SJCRH30 (cell line): ENCODE measurements at regions not wholly inside any gene's neighbourhood (a gene's known extent, or its start where the extent isn't known, plus 50 kb on each side); places are given as distances from the start of the nearest gene placed in this dataset.

Experiments
- DNase-seq, 2 experiments: peaks; one replicate each; pipeline ENCODE4 v3.0.0-alpha.2; 2015 to 2020
- H3K27ac ChIP-seq: fragments of 250-450 bp; sonication (Bioruptor Pico); 2 replicates; pipeline ENCODE4 v1.5.1; 2020; ENCODE audit warnings: mild to moderate bottlenecking, moderate library complexity
- H3K27me3 ChIP-seq: fragments of 250-450 bp; sonication (Bioruptor Pico); 2 replicates; pipeline ENCODE4 v1.5.1; 2020; ENCODE audit warnings: mild to moderate bottlenecking, moderate library complexity
- H3K36me3 ChIP-seq: fragments of 250-450 bp; sonication (Bioruptor Pico); 2 replicates; pipeline ENCODE4 v1.5.1; 2020; ENCODE audit warnings: mild to moderate bottlenecking, moderate library complexity
- H3K4me1 ChIP-seq: fragments of 250-450 bp; sonication (Bioruptor Pico); 2 replicates; pipeline ENCODE4 v1.5.1; 2020; ENCODE audit warnings: mild to moderate bottlenecking, moderate library complexity
- H3K4me3 ChIP-seq: fragments of 250-450 bp; sonication (Bioruptor Pico); 2 replicates; pipeline ENCODE4 v1.5.1; 2020; ENCODE audit warnings: mild to moderate bottlenecking, moderate library complexity
- H3K9me3 ChIP-seq: fragments of 250-450 bp; sonication (Bioruptor Pico); replicated peaks from 2 replicates; pipeline ENCODE4 v1.5.1; 2020; ENCODE audit warnings: mild to moderate bottlenecking, moderate library complexity

DNA sequence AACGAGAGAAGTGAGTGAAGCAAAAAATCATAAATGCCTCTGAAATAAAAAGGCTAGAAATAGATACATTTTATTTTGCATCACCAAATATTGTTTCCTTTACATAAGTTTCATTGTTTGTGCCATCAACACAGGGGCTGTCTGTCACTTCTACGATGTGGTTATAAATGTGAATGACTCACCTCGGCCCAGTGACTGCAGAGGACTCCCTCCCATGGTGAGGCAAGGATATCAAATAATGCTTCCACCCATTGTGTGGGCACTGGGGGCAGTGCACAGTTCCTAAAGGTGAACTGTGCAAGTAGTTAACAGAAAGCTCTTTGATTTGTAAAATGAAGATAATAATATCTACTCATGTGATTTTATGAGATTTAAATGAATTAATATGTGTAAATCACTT lies 230.3 kb upstream of the NEIL3 start:
- no peaks in the 10 kb centered on the region for H3K36me3 ChIP-seq
- H3K4me1 ChIP-seq: no peaks in the 10 kb centered on the region
- H3K9me3 ChIP-seq: no peaks in the 10 kb centered on the region
- no peaks in the 10 kb centered on the region for H3K27me3 ChIP-seq
- no peak overlapping the region for H3K27ac ChIP-seq
- H3K4me3 ChIP-seq: no peak overlapping the region
- DNase-seq: no peak

DNA sequence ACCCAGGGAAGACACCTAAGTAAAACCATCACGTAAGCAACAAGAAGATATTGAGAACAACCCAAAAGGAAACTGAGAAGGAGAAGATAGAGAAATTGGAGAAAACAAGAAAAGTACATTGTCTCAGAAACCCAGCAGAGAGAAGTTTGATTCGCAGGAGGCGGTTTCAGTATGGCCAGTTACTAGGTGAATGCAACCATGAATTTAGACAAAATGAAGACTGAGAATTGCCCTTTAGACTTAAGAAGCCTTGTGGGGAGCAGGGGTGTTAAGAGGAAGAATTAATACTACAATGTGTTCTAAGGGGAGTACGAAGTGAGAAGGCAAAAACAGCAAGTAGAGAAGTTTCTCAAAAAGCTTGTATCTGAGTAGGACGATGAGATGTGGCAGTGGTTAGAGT lies 229.3 kb upstream of the NEIL3 start:
- no peak for DNase-seq
- Histone ChIP-seq H3K27me3 (no peaks in the 10 kb centered on the region), H3K4me3 (no peak overlapping the region), H3K4me1 (no peaks in the 10 kb centered on the region), H3K27ac (no peak overlapping the region), H3K9me3 (no peaks in the 10 kb centered on the region), H3K36me3 (no peaks in the 10 kb centered on the region)

DNA sequence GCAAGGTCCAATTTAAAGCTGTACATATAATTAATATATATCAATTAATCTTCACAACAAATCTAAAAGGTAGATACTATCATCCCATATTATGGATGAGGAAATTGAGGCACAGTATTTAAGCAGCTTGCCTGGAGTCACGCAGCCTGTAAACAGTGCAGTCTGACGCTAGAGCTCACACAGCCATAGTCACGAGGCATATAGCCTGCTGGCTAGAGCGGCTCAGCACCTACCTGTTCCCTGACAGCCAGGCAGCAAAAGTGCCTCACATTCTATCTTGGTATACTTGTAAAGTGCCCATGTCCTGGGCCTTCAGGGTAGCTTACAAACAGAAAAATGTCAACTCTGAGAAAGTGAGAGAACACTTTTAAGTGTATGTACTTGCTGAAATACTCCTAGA lies 222.6 kb upstream of the NEIL3 start:
- H3K4me3 ChIP-seq: no peak overlapping the region
- H3K9me3 ChIP-seq: no peaks in the 10 kb centered on the region
- H3K36me3 ChIP-seq: no peaks in the 10 kb centered on the region
- H3K4me1 ChIP-seq: no peaks in the 10 kb centered on the region
- no peak overlapping the region for H3K27ac ChIP-seq
- no peaks in the 10 kb centered on the region for H3K27me3 ChIP-seq
- DNase-seq: no peak

DNA sequence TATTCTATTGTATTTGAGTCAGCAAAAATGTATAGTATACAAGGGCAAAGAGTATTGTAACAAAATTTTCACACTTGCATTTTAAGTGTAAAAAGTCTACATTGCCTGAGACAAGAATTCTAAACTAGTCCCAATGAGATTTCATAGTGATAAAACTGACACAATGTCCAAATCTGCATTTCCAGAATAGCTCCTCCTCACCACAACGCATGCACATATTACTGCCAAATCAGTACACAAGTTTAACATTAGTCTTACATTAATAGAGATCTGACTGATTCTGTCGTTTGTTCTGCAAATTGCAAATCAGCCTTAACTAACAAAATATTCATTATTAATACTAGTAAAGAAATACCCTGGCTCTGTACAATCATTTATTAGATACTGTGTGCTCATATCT lies 222.2 kb upstream of the NEIL3 start:
- Histone ChIP-seq H3K36me3 (no peaks in the 10 kb centered on the region), H3K27ac (no peak overlapping the region), H3K4me3 (no peak overlapping the region), H3K27me3 (no peaks in the 10 kb centered on the region), H3K4me1 (no peaks in the 10 kb centered on the region), H3K9me3 (no peaks in the 10 kb centered on the region)
- DNase-seq: no peak

DNA sequence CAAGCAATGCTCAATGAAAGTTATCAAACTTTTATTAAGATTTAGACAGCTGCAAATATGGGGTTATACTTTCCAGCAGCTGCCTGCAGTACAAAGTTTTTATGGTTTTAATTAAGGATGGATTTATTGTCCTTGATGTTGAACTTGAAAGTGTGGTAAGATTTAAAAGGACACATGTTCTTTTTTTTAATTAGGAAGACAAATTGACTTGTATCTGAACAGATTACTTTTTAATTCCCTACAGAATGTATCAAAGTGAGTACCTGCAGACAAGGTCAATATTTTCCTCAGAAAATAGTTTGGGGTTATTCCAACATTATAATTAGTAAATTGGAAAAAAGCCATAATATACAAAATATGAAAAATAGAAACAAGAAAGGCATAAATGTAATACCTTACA lies 218.2 kb upstream of the NEIL3 start:
- DNase-seq: no peak
- no peak overlapping the region for H3K27ac ChIP-seq
- H3K9me3 ChIP-seq: no peaks in the 10 kb centered on the region
- H3K36me3 ChIP-seq: no peaks in the 10 kb centered on the region
- no peaks in the 10 kb centered on the region for H3K27me3 ChIP-seq
- no peak overlapping the region for H3K4me3 ChIP-seq
- H3K4me1 ChIP-seq: no peaks in the 10 kb centered on the region

DNA sequence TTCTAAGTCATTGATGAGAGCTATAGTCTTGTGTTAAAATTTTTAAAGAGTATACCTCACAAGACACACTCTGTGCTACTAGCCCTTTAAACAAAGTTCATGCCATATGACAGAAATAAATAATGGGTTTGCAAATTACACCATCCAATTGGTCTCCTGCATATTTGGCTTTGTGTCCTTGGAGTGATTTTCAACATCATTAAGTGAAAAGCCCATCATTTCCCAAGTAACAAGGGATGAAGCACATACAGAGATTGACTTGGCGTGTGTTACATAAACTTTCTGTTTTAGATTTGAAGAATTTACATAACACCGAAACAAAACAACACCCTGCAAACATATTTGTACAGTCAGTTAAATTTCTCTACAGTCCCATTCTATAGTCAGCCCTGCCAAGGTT lies 216.9 kb upstream of the NEIL3 start:
- Histone ChIP-seq H3K27me3 (no peaks in the 10 kb centered on the region), H3K4me3 (no peak overlapping the region), H3K9me3 (no peaks in the 10 kb centered on the region), H3K4me1 (no peaks in the 10 kb centered on the region), H3K27ac (no peak overlapping the region), H3K36me3 (no peaks in the 10 kb centered on the region)
- no peak for DNase-seq

DNA sequence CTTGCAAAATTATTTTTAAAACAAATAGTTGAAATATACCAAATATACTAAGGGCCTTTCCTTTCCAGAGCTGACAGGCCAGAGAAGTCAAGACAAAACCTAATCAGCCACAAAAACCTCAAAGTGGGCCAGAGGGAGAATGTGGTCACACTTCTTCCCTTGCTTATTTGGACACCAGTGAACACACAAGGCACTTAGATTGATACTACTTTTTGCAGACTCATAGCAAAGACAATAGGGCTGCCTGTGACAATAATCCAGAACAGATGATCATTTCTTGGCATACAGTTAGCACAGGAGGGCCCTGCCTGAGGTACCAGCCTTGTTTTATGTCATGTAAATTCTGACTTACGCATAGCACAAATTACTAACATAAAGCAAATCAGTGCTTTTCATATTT lies 215.7 kb upstream of the NEIL3 start:
- no peaks in the 10 kb centered on the region for H3K27me3 ChIP-seq
- H3K9me3 ChIP-seq: no peaks in the 10 kb centered on the region
- H3K4me1 ChIP-seq: no peaks in the 10 kb centered on the region
- H3K4me3 ChIP-seq: no peak overlapping the region
- no peak overlapping the region for H3K27ac ChIP-seq
- H3K36me3 ChIP-seq: no peaks in the 10 kb centered on the region
- peak in 1 of 2 experiments; percentile 11 for DNase-seq

DNA sequence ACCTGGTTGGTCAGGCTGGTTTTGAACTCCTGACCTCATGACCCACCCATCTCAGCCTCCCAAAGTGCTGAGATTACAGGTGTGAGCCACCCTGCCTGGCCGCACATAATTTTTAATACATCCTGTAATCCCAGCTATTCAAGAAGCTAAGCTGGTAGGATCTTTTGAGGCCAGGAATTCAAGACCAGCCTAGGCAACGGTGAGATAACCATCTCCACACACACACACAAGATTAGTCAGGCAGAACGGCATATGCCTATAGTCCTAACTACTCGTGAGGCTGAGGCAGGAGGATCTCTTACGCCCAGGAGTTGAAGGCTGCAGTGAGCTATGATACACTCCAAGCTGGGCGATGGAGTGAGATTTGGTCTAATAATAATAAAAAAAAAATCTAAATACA lies 212.4 kb upstream of the NEIL3 start:
- Histone ChIP-seq H3K36me3 (no peaks in the 10 kb centered on the region), H3K9me3 (no peaks in the 10 kb centered on the region), H3K4me3 (no peak overlapping the region), H3K4me1 (no peaks in the 10 kb centered on the region), H3K27me3 (no peaks in the 10 kb centered on the region), H3K27ac (no peak overlapping the region)
- no peak for DNase-seq

DNA sequence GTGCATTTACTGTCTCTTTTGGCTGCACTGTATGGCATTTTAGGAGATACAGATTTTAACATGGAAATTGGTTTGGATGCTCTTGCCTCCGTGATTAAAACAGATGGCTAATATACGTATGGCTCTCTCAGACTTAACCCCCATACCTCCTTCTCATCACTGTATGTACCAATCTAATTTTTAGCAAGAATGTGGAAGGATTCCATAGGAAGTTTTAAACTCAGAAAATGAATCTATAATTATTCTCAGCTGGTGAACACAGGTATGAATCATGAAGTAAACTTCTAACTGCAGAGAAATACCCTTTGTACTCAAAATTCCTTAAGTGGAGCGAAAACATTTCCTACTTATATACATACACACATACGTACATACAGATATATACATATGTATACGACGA lies 210.5 kb upstream of the NEIL3 start:
- Histone ChIP-seq H3K9me3 (no peaks in the 10 kb centered on the region), H3K27ac (no peak overlapping the region), H3K4me3 (no peak overlapping the region), H3K27me3 (no peaks in the 10 kb centered on the region), H3K4me1 (no peaks in the 10 kb centered on the region), H3K36me3 (no peaks in the 10 kb centered on the region)
- no peak for DNase-seq

DNA sequence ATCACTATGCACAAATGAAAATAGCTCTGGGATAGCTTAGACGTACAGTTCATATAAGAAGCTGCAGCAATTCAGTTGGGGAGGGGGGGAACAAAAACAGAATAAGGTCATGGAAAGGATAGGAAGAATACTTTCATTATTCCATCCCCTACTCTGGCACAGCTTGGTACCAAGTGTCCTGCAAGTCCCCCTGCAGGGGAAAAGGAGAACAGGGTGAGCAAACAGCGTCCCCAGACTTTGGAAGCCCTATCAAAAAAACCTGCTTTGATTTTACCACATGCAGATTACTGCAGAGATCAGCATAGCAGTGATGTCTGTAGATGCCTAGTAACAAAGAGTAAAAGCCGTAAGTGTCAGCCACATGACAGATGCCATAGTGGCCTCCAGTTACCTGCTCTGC lies 209.4 kb upstream of the NEIL3 start:
- H3K27me3 ChIP-seq: no peaks in the 10 kb centered on the region
- H3K36me3 ChIP-seq: no peaks in the 10 kb centered on the region
- H3K4me3 ChIP-seq: no peak overlapping the region
- H3K27ac ChIP-seq: no peak overlapping the region
- no peaks in the 10 kb centered on the region for H3K9me3 ChIP-seq
- no peaks in the 10 kb centered on the region for H3K4me1 ChIP-seq
- no peak for DNase-seq

DNA sequence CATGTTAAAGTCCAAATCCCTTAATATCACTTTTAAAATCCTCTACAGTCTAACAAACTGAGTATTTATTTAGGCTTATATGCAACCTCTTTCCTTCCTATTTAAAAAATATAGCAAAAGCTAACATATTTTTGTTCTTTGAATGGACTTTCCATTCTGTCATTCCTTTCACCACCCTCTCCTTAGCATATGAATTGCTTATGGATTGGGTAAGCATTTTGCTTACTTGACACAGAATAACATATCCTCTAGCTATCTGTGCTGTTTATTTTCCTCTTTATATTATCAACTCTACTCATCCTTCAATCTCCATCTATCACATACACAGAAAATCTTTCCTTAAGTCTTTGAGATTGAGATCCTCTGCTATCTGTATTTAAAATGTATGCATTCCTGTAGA lies 206.1 kb upstream of the NEIL3 start:
- no peak for DNase-seq
- H3K27ac ChIP-seq: no peak overlapping the region

DNA sequence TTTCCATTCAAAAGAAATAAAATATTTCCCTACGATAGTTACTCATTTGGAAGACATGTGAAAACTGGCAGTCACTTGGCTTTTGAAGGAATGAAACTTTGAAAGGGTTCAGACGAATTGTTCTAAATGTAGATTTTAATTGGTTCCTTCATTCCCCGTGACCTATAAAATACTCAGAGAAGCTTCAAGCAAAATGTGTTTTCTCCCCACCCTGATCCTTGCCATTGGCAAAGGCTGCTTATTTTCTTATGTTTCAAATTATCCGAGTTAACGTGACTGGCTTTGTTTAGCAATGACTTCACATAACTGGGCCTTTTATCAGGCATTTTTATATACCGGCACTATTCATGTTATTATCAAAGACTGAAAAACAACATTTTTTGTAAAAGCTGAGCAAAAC lies 204.1 kb upstream of the NEIL3 start:
- Histone ChIP-seq H3K36me3 (no peaks in the 10 kb centered on the region), H3K4me1 (no peaks in the 10 kb centered on the region), H3K27ac (no peak overlapping the region), H3K9me3 (no peaks in the 10 kb centered on the region), H3K4me3 (no peak overlapping the region), H3K27me3 (no peaks in the 10 kb centered on the region)
- DNase-seq: no peak

More for the DNA sequence above, 206.1 kb upstream of the NEIL3 start:
- no peak overlapping the region for H3K4me3 ChIP-seq
- no peaks in the 10 kb centered on the region for H3K27me3 ChIP-seq
- no peaks in the 10 kb centered on the region for H3K4me1 ChIP-seq
- H3K9me3 ChIP-seq: no peaks in the 10 kb centered on the region
- H3K36me3 ChIP-seq: no peaks in the 10 kb centered on the region

DNA sequence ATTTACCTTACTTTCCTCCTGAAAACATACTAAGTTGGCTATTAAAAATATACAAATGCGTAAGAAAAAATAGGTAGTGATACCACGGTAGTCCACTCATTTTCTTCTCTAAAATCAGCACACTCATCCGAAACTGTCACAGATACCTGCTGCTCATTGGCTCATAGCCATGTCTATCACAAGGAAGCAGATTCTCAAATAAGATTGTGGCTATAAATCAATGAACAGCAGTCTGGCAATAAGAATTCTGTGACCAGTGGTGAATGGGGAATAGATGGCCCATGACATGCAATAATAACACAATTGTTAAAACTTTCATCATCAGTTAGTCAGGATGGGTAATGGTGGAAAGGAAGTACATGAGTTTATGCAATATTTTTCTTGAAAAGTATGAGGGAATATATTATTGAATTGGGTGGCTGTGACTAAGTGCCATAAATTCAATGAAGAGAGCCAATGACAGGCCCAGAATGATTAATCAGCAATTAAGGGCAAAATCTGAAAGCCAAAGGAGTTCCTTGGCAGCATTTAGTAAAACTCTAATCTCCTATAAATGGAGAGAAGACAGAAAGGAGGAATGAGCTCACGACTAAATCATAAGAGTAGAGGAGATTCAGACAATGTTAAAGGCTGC lies 202.3 kb upstream of the NEIL3 start:
- no peak overlapping the region for H3K4me3 ChIP-seq
- no peaks in the 10 kb centered on the region for H3K36me3 ChIP-seq
- no peak overlapping the region for H3K27ac ChIP-seq
- no peak for DNase-seq
- no peaks in the 10 kb centered on the region for H3K4me1 ChIP-seq
- H3K27me3 ChIP-seq: no peaks in the 10 kb centered on the region
- H3K9me3 ChIP-seq: no peaks in the 10 kb centered on the region

DNA sequence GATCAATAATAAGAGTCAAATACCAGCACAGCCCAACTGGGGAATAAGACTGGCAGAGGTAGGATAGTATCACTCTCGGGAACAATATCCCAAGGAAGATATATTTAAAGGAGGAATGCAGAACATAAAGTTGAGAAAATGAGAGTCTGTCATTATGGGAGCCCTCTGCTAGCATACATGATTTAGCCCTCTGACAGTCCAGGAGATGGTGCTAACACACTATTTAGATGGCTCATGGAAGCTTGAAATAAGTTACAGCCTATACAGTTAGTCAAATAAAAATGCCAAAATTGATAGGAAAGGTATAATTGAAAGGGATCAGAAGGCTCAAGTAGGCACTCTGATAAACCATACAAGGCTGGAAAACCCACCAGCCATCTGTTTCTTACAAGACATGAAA lies 201.0 kb upstream of the NEIL3 start:
- no peak for DNase-seq
- no peaks in the 10 kb centered on the region for H3K9me3 ChIP-seq
- no peaks in the 10 kb centered on the region for H3K4me1 ChIP-seq
- H3K36me3 ChIP-seq: no peaks in the 10 kb centered on the region
- H3K4me3 ChIP-seq: no peak overlapping the region
- H3K27ac ChIP-seq: no peak overlapping the region
- no peaks in the 10 kb centered on the region for H3K27me3 ChIP-seq

DNA sequence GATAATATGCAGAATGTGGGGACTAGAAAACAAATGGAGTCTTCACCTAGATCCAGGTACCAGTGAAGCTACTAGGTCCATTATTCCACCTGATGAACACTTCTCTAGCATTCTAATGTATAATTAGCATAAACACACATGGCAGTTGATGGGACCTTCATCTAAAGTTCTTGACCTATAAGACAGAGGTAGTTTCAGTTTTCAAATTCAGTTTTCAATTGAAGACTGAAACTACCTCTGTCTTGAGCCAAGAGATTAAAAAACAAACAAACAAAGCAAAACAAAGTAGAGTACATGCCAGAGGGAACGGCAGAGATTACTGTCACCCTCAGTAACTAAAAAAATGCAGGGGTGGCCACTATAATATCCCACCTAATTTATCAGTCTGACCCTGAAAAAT lies 199.9 kb upstream of the NEIL3 start:
- H3K4me1 ChIP-seq: no peaks in the 10 kb centered on the region
- no peaks in the 10 kb centered on the region for H3K27me3 ChIP-seq
- no peak overlapping the region for H3K27ac ChIP-seq

DNA sequence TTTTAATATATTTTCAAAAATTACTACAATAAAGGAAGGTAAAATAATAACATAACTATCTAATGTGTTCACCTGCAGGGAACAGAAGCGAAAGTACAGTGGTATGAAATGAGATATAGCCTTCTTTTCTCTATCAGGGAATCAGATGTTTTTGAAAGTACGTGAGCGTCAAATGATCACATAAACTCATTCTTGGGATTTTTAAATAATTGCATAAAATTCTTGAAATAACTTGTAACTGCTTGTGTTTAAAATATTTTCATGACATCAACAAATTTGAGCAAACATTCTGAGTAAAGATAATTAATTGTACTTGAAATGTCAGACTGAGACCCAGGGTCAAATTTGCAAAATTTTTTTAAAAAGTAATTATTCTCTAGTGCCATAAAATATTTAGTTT lies 193.5 kb upstream of the NEIL3 start:
- Histone ChIP-seq H3K4me1 (no peaks in the 10 kb centered on the region), H3K27me3 (no peaks in the 10 kb centered on the region), H3K9me3 (no peaks in the 10 kb centered on the region), H3K27ac (no peak overlapping the region), H3K4me3 (no peak overlapping the region), H3K36me3 (no peaks in the 10 kb centered on the region)
- DNase-seq: no peak

More for the DNA sequence above, 199.9 kb upstream of the NEIL3 start:
- Histone ChIP-seq H3K4me3 (no peak overlapping the region), H3K36me3 (no peaks in the 10 kb centered on the region), H3K9me3 (no peaks in the 10 kb centered on the region)
- DNase-seq: no peak
